Transverse colon (tissue), 4 donors: ENCODE measurements at regions not wholly inside any gene's neighbourhood (a gene's known extent, or its start where the extent isn't known, plus 50 kb on each side); places are given as distances from the start of the nearest gene placed in this dataset.

ENCODE experiments used
- DNase-seq: peaks from one replicate; pipeline ENCODE4 v3.0.0-alpha.2; 2019
- H3K27ac ChIP-seq, 4 donors: fragments of 200-600 bp; sonication (generic); 2 replicates each; pipeline ENCODE4 v1.5.1; 2016 to 2018; ENCODE audit warnings: inconsistent platforms in 4 of 4
- H3K27me3 ChIP-seq: fragments of 200-600 bp; sonication (generic); 2 replicates; pipeline ENCODE4 v1.5.1; 2017; ENCODE audit warnings: inconsistent platforms
- H3K36me3 ChIP-seq, 4 donors: fragments of 200-600 bp; sonication (generic); 2 replicates each; pipeline ENCODE4 v1.5.1; 2017 to 2019; ENCODE audit warnings: inconsistent platforms in 4 of 4
- H3K4me1 ChIP-seq, 4 donors: fragments of 200-600 bp; sonication (generic); 2 replicates each; pipeline ENCODE4 v1.5.1; 2017 to 2020; ENCODE audit warnings: inconsistent platforms in 4 of 4
- H3K4me3 ChIP-seq, 4 donors: fragments of 200-600 bp; sonication (generic); 1 replicate in 1 of 4; 2 replicates in 3 of 4; pipeline versions ENCODE4 v1.5.1 to v1.6.1; 2017 to 2019; ENCODE audit warnings: inconsistent platforms in 4 of 4
- H3K9me3 ChIP-seq, 2 donors: fragments of 200-600 bp; sonication (generic); 2 replicates each; pipeline ENCODE4 v1.5.1; 2017 to 2019; ENCODE audit warnings: inconsistent platforms in 2 of 2
- EP300 ChIP-seq: sonication (generic); formaldehyde crosslinking; IDR thresholded peaks from one replicate; pipeline ENCODE4 v1.6.1; 2017; ENCODE audit warnings: antibody characterized with exemption, low read depth
- POLR2A ChIP-seq: fragments of 450-650 bp; IDR thresholded peaks from one replicate; pipeline ENCODE4 v1.6.1; 2016; ENCODE audit warnings: antibody characterized with exemption, mild to moderate bottlenecking, moderate library complexity
- POLR2AphosphoS5 ChIP-seq, 3 donors: sonication (generic); formaldehyde crosslinking; IDR thresholded peaks; one replicate each; pipeline ENCODE4 v1.6.1; 2016; ENCODE audit warnings: antibody characterized with exemption in 3 of 3
- WGBS, 2 donors: methylation state at CpG; one replicate each; pipeline ENCODE4 v1.1.5; 2018; ENCODE audit warnings: low coverage in 1 of 2; 5-methylcytosine and 5-hydroxymethylcytosine counted together
- in situ Hi-C, 4 donors: fragments of 200-750 bp; cut with MboI; loops; one replicate each; pipeline versions ENCODE4 v1.15.0 to v1.15.1; 2017; ENCODE audit warnings: low sequenced_read_pairs in 3 of 4, low pct_ligation_motif_present in 1 of 4, low pct_unique_long_range_greater_than_20kb in 1 of 4
- intact Hi-C: fragments of 100-400 bp; cut with DNase I; formaldehyde crosslinking; loops from one replicate; pipeline ENCODE4 v1.15.1; 2023; ENCODE audit warnings: low total_unique reads
- TF ChIP-seq, protein P1 (sequence below), 5 experiments: fragments of 200-600 bp in 3 of 5; fragments of 450-650 bp in 2 of 5; sonication (generic) in 3 of 5; IDR thresholded peaks; 1 replicate in 2 of 5; 2 replicates in 3 of 5; pipeline ENCODE4 v1.5.1; 2016 to 2017; ENCODE audit warnings: antibody characterized with exemption in 5 of 5, inconsistent platforms in 3 of 5, mild to moderate bottlenecking in 2 of 5, moderate library complexity in 1 of 5

DNA sequence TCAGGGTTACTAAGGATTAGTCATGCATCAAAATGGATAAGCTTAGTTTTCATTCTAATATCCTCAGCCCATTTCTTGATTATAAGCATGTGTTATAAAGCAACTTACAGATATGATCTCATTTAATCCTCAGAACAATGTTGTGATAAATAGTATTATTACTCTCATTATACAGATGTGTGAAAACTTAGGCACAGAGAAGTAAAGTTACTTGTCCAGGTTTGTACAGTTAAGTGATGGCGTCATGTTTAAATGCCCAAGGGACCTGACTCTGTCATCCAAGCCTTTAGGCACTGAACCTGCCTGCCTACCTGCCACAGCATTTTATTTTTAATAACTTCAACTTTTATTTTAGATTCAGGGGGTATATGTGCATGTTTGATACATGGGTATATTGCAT lies 472.9 kb upstream of the SEMA6D start:
- DNase-seq, result no peak
- Histone ChIP-seq H3K4me3 (no peak overlapping the region), H3K27ac (no peak overlapping the region), H3K36me3 (no peaks in the 10 kb centered on the region), H3K4me1 (no peaks in the 10 kb centered on the region), H3K27me3 (no peaks in the 10 kb centered on the region), H3K9me3 (no peaks in the 10 kb centered on the region)
- TF ChIP-seq, protein P1, sequence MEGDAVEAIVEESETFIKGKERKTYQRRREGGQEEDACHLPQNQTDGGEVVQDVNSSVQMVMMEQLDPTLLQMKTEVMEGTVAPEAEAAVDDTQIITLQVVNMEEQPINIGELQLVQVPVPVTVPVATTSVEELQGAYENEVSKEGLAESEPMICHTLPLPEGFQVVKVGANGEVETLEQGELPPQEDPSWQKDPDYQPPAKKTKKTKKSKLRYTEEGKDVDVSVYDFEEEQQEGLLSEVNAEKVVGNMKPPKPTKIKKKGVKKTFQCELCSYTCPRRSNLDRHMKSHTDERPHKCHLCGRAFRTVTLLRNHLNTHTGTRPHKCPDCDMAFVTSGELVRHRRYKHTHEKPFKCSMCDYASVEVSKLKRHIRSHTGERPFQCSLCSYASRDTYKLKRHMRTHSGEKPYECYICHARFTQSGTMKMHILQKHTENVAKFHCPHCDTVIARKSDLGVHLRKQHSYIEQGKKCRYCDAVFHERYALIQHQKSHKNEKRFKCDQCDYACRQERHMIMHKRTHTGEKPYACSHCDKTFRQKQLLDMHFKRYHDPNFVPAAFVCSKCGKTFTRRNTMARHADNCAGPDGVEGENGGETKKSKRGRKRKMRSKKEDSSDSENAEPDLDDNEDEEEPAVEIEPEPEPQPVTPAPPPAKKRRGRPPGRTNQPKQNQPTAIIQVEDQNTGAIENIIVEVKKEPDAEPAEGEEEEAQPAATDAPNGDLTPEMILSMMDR (IDR thresholded peaks at IDR 0.05), result no peak
- TF ChIP-seq POLR2AphosphoS5 (IDR thresholded peaks at IDR 0.05), result no peak
- WGBS, 2 donors, result 63 to 91% methylated on average over 1 of the region's 1 CpG
- intact Hi-C loops, result no loop called here
- in situ Hi-C loops, result no loop called here

DNA sequence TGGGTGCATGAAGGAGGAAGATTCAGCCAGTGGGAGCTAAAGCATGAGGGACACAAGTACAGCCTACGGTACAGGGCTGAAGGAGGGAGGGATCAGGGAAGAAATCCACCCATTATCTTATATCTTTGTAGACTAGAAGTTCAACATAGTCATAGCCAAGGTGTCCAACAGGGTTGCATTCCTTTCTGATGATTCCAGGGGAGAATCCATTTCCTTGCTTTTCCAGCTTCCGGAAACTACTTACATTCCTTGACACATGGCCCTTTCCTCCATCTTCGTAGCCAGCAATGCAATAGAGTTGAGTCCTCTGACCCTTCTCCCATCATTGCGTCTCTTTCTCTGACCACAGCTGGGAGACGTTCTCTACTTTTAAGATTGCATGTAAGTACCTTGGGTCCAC lies 471.0 kb upstream of the SEMA6D start:
- 78 to 88% methylated on average over 3 to 5 of the region's 5 CpGs for WGBS, 2 donors
- H3K4me3 ChIP-seq, result no peak overlapping the region
- no peak overlapping the region for H3K27ac ChIP-seq
- no peaks in the 10 kb centered on the region for H3K36me3 ChIP-seq
- intact Hi-C loops (no loop called here), in situ Hi-C loops (no loop called here)
- no peaks in the 10 kb centered on the region for H3K4me1 ChIP-seq
- no peaks in the 10 kb centered on the region for H3K27me3 ChIP-seq
- no peak for DNase-seq
- no peak for TF ChIP-seq EP300
- no peak for TF ChIP-seq POLR2AphosphoS5 (IDR thresholded peaks at IDR 0.05)
- TF ChIP-seq, protein P1 (IDR thresholded peaks at IDR 0.05), result no peak
- TF ChIP-seq POLR2A, result no peak
- no peaks in the 10 kb centered on the region for H3K9me3 ChIP-seq

DNA sequence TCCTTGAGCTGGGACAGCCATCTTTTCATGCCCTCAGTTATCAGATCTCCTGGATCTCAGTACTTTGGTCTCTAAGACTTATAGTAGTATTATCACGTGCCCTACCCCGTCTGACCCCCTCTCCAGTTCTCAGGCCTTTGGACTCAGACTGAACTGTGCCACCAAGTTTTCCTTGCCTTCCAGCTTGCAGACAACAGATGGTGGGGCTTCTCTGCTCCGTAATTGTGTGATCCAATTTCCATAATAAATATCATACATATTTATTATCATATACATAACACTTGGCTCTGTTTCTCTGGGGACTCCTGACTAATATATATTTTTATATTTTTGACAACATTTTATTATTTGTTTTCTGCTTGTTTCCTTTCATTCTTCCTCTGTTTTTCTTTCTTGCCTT lies 458.8 kb upstream of the SEMA6D start:
- Histone ChIP-seq H3K27me3 (no peaks in the 10 kb centered on the region), H3K27ac (no peak overlapping the region), H3K9me3 (peaks cover 0 to 3% of the 10 kb centered on the region in 2 donors), H3K4me1 (no peaks in the 10 kb centered on the region), H3K4me3 (no peak overlapping the region), H3K36me3 (no peaks in the 10 kb centered on the region)
- intact Hi-C loops, result no loop called here
- 69 to 77% methylated on average over 3 of the region's 3 CpGs for WGBS, 2 donors
- in situ Hi-C loops, result no loop called here
- no peak for DNase-seq
- TF ChIP-seq, protein P1 (IDR thresholded peaks at IDR 0.05), result no peak
- TF ChIP-seq POLR2A (no peak), EP300 (no peak), POLR2AphosphoS5 (IDR thresholded peaks at IDR 0.05) (no peak)

DNA sequence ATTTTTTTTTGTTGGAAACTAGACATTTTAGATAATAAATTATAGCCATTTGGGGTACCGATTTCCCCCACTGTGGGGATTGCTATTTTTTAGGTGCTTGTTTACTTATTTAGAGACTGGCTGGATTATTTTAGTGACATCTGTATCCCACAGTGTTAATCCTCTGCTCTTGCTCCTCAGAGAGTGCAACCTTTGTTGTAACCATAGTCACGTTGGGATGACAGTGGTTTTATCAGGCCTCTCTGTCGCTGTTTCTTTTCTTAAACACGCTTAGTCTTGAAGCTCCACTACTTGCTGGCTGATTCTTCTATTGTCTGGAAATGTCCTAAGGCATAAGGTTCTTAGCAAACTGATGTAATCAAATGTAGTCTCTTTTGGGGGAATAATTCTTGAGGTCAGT lies 451.6 kb upstream of the SEMA6D start:
- in situ Hi-C loops, result no loop called here
- Histone ChIP-seq H3K27ac (no peak overlapping the region), H3K27me3 (no peaks in the 10 kb centered on the region), H3K4me1 (no peaks in the 10 kb centered on the region), H3K9me3 (peaks cover 0 to 3% of the 10 kb centered on the region in 2 donors), H3K4me3 (no peak overlapping the region), H3K36me3 (no peaks in the 10 kb centered on the region)
- intact Hi-C loops, result no loop called here
- TF ChIP-seq EP300 (no peak), POLR2AphosphoS5 (IDR thresholded peaks at IDR 0.05) (no peak), POLR2A (no peak)
- TF ChIP-seq, protein P1 (IDR thresholded peaks at IDR 0.05), result no peak
- WGBS, 2 donors, result 80 to 82% methylated on average over 4 of the region's 4 CpGs
- DNase-seq, result no peak
